GM21526 (cell line): ENCODE measurements at regions not wholly inside any gene's neighbourhood (a gene's known extent, or its start where the extent isn't known, plus 50 kb on each side); places are given as distances from the start of the nearest gene placed in this dataset.

ENCODE experiments used
- ATAC-seq: cut with Tn5 transposase; IDR thresholded peaks from one replicate; pipeline ENCODE4 v1.9.1; 2021; ENCODE audit warnings: moderate library complexity; ENCODE audit not compliant: unreplicated experiment, low FRiP score

DNA sequence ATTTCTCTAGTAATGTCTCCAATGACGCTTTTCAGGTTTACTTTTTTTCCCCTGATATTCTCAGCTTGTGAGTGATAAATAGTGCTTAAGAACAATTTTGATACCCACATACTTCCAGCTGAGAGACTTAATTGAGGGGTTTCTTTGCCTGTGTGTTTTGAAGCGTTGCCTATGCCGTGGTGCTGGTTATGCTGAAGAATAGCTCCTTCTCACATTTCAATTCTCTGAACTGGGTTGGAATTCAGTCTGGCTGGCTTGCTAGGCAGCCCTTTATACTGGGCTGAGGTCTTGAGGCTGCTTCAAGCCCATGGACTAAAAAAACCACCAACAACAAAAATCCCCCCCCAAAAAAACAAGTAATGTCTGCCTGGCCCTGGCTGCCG lies 87.4 kb downstream of the CHST2 start:
- no peak for ATAC-seq

DNA sequence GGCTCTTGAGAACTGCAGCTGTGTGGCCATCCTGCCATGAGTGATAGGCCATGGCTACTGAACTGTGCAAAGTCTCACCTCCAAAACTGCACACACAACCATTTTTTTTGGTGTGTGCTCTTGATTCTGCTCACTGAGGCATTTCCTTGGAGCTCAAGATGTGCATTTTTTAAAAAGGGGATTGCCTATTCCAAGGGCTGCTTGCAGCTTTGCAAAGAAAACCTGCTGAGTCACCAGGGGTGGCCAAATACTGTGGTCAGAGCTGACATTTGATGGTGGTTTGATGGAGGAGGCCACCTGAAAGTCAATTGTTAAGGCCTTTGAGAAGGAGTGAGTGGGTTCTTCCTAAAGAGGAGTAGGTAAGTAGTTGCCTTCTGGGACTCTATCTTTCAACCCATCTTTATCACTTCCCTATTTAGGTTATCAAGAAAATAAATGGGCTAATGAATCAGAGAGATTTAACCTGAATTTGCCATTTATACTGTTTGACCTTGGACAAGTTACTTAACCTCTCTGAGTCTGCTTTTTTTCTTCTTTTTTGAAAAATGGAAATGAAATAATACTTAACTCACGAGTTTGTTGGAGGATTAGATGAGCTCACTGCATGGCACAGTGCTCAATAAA lies 87.9 kb downstream of the CHST2 start:
- ATAC-seq, result peak; percentile 82

DNA sequence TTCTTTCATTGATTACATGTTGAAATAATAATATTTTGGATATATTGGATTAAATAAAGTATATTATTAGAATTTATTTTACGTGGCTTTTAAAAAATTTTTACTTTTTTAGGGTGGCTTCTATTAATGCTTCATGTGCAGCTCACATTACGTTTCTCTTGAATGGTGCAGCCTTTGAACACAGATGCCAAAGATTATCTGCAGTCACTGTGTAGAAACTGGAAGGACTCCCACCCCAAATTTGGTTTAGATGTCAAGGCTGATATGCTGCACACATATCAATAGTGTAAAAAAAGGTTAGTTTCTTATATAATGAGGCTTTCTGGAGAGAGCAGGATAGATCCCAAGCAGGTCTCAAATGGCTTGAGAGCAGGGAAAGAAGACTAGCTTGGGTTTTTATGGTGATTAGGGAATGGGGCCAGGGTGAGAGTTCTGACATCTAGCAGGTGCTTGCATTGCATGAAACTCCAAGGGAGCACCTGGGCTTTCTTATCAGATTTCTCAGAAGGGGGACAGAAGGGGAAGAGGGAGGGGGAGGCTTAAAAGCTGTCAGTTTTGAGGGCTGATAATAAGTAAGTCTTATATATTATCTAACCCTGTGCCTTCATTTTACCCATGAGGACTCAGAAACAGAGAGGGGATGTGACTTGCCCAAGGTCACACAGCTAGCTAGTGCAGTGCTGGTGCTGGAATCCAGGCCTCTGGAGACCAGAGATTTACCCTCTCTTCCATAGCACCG lies 89.6 kb downstream of the CHST2 start:
- ATAC-seq, result no peak

DNA sequence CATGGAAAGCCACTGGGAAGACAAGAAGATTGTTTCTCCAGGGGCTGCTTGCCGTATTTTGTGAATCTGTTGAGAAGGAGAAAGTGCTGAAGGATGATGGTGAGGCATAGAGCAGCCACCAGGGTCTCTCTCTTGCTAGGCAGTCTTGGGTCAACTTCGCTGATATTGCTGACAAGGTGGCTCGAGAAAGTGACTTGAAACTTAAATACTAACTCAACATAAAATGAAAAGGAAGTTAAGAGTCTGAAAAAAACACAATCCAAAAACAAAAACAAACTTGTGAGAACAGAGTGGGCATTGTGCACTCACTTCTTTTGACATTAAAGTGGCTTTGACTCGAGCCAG lies 90.1 kb downstream of the CHST2 start:
- ATAC-seq, result no peak

DNA sequence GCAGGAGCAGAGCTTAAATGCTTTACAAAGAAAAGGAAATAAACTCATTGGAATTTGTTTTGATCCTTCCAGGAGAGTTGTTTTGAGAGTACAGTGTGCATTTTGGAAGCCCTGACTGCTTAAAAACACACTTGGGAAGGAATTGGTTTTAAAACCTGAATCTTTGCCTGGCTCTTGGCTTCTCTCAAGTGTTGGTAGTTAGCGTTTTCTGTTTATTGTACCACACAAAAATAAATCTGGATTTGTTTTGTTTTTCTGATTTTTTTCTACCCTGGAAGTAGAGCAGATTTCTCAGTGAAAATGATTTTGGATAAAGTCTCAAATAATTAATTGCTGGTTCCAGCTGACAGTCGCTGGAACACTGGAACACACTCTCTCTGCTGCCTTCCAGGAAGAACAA lies 90.6 kb downstream of the CHST2 start:
- ATAC-seq, result no peak

DNA sequence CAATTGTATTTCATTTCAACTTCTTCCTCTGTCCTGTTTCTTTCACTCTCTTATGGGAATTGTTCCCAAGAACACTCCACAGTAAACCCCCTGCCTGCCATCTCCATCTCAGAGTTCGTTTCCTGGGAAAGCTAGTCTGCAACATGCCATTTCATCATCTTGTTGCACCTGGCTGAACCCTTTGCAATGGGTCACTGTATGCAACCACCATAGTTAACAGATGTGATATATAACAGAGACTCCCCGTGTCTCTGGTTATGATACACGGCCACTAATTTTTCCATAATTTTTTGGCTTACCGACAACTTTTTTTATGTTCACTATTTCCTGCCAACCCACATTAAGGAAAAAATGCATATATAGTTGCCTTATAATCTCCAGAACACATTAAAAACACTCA lies 95.5 kb downstream of the CHST2 start:
- no peak for ATAC-seq
